ENCODE measurements at regions not wholly inside any gene's neighbourhood (a gene's known extent, or its start where the extent isn't known, plus 50 kb on each side); places are given as distances from the start of the nearest gene placed in this dataset.

DNA sequence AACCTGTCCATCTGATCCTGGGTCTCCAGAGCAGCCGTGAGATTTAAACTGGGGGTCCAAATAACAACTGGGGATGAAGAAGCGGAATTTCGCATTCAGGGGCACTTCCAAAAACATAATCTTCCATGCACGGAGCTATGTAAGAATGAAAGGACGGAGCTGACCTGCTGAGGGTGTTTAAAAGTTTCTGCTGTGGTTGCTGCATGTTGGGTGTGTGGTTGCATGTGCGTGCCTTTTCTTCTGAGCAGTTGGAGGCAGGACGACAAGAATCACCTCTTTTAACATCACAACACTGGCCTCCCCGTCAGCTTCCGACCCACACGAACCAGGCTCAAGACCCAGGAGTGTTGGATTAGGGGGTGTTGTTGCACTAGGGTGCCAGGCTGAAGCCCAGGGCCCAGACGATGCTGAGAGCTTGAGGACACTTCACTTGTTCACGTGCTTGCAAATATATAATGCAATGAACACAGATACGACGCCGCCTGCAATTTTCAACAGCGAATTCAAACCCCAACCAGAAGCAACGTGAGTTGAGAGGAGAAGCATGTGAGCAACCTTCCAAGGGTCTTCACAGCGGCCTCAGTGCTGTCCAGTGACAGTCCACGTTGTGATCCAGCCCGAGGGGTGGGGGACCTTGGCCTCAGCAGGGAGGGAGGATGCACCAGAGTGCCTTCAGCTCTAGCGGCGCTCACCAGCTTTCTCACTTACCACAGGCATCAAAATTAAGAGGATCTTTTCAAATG, 76.0 kb upstream of the SALL3 start:
- no peak for DNase-seq (ENCODE audit: low read depth)

DNA sequence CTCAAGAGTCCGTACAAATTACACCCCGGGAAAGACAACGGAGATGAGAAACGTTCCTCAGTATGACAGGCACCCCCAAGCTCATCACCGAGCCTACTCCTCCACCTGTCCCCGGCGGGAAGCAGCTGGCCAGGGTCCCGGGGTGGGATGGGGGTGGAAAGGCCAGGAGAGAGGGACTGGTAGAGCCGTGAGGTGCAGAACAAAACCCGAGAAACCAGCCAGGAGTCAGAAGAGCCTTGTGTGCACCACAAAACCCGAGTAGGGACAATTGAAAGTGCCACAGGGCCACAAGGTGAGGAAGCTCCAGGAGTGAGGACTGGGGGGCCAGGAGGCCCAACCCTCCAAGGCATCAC, 75.5 kb upstream of the SALL3 start:
- DNase-seq (ENCODE audit: low read depth) = no peak

DNA sequence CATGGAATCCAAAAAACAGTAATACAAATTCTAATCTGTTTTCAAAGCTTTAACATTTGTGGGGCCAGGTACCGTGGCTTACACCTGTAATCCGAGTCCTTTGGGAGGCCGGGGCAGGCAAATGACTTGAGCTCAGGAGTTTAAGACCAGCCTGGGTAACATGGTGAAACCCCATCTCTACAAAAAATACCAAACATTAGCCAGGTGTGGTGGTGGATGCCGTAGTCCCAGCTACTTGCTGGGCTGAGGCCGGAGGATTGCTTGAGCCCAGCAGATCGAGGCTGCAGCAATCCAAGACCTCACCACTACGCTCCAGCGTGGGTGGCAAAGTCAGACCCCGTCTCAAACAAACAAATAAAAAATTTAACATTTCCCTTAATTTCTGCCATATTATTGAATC, 74.3 kb upstream of the SALL3 start:
- DNase-seq (ENCODE audit: low read depth) = no peak

DNA sequence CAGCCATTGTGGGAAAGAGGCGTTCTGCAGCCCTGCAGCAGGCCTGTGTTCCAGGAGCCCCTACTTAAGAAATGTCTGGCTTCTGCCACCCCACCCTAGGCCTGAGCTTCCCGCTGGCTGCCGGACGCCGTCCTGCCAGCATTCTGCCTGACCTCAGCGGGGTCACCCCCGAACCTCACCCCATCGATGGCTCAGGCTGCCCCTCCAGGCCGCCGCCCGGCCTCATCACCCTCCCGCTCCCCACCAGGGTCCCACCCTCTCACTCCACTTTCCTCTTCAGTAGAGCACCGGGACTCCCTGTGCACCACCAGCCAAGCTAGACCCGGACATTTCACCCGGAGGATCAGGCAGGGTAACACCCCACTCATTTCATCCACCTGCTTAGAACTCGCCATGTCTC, 73.6 kb upstream of the SALL3 start:
- DNase-seq (ENCODE audit: low read depth) = no peak

DNA sequence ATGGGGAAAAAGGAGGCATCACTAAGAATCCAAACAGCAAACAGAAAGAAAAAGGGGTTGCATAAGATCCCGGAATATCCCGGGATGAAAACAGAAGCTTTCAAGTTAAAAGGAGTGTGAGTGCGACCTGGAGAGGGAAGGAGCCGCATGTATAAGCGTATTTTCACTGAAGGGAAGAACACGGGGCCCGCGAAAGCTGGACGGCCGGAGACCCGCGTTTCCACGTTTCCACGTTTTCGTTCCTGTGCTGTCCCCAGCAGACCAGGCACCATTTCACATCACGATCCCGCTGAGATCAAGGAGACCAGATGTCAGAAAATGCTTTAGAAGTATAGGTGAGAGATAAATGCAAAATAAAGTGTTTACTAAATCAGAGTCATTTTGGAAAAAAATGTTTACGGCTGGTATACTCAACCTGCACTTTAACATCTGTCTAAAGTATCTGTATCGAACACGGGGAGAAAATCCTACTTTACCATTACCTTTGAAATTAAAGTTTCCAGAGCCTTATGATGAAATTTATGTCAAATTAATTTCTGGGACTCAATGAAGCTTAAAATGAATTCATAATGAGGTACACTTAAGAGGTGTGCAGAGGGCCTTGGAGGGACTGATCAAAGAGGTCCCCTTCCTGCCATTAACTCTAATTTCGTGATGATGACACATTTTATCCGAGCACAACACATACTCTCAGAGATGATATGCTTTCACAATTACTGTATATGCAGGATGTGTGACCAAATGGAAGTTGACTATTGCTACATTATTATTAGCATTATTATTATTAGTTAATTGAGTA, 71.0 kb upstream of the SALL3 start:
- no peak for DNase-seq (ENCODE audit: low read depth)

DNA sequence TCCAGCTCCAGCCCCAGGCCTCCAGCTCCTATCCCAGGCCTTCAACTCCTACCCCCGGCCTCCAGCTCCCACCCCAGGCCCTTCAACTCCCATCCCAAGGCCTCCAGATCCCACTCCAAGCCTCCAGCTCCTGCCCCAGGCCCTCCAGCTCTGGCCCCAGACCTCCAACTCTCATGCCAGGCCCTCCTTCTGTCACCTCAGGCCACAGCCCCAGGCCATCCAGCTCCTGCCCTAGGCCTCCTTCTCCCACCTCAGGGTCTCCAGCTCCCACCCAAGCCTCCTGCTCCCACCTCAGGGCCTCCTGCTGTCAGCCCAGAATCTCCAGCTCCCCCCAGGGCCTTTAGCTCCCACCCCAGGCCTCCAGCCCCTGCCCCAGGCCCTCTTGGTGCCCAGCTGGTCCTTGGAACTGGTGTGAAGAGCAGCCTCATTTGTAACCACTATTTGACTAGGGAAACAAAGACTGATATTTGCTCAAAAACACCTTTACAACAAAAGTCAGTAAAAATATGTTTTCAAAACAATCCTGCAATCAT, 67.8 kb upstream of the SALL3 start:
- DNase-seq (ENCODE audit: low read depth) = no peak

DNA sequence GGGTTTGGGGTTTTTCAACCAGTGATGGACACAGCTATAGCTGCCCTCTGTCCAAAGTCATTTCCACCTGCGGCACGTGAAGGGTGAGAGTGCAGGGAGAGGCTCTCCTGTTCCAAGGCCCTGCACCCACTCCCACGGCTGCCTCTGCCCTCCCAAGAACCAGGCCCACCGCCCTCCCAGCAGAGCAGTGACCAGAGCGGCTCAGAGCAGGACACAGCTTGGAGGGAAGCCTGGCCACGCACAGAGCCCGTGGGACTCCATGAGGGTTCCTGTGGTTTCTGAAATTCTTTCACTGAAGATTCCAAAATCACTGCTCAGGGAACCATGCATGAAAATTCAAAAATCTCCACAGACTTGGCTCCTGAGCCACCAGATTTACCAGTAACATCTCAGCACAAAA, 67.3 kb upstream of the SALL3 start:
- no peak for DNase-seq (ENCODE audit: low read depth)

DNA sequence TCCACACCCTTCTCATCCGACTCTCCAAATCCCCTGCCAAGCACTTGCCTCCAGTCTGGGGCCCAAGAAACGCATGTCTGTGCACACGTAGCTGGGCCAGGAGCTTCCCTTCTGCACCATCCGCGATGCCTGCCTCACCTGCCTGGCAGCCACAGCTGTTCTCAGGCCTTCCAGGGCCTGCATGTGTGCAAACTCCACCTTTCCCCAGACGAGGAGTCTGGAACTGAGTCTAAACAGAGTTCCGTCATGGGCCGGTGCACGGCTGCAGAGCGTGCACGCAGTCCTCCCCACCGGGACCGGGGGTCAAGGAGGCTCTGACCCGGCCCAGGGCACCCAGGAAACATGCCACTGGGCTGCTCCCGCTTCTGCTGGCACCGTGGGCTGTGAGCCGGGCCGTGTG, 66.8 kb upstream of the SALL3 start:
- DNase-seq (ENCODE audit: low read depth) = no peak

DNA sequence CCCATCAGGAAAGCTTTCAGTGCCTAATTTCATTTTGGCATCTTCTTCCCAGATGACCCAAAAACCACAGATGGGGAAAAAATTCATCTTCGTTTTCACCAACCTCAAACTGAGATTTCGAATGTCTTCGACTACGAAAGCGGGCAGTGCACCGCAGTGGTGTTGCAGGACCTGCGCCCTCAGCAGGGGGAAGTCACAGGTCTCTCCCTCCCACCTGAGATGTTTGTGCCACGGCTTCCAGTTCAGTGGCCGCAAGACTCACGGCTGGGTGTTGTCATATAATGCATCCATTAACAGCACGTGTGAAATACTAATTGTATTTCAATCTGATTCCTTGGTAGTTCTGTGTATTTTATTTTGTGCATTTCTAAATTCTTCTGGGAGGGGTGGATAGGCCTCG, 66.2 kb upstream of the SALL3 start:
- DNase-seq (ENCODE audit: low read depth) = no peak

DNA sequence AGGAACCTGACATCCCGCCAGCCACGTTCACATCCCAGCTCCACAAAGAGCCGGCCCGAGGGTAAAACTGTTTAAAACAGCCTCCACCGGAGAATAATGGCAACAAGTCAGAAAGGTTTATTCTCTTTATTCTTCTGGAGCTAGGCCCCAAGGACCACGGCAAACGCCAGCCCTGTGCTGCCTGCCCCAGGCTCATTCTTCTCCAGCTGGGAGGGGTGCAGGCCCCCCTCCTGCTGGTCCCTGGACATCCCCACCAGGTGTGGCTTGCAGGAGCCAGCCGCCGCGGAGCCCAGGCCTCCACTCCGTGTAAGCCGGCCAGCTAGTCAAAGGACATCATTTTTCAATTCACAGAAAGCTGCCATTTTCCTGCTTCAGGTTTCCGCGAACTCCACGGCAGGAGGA, 65.8 kb upstream of the SALL3 start:
- no peak for DNase-seq (ENCODE audit: low read depth)

DNA sequence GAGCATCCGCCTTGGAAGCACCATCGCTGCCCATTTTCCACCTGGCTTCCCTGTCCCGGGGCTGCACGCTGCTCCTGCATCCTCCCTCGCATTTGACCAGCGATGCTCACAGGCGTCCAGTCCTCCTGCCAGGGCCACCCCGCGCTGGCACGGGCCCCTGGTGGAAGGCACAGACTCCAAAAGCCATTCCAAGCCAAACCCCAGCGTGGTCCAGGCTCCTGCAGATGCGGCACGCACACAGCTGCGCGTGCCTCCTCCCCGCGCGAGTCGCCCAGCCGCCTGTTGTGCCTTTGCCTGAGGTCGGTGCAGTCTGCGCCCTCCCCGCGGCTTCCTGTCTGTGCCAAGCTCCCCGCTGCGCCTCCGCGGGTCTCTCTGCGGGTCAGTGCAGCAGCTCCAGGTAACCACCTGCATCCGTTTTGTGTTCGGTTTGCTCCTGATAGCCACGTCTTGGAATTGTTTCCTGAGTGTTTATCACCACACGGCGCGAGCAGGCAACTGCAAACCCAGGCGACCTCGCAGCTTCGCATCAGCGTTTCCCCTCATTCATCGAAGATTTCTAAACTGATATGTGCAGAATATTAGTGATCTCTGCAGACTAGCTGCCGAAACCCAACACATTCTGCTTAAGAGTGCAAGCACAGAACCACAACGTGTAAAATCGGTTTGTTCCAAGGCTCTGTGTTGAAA, 65.2 kb upstream of the SALL3 start:
- no peak for DNase-seq (ENCODE audit: low read depth)

DNA sequence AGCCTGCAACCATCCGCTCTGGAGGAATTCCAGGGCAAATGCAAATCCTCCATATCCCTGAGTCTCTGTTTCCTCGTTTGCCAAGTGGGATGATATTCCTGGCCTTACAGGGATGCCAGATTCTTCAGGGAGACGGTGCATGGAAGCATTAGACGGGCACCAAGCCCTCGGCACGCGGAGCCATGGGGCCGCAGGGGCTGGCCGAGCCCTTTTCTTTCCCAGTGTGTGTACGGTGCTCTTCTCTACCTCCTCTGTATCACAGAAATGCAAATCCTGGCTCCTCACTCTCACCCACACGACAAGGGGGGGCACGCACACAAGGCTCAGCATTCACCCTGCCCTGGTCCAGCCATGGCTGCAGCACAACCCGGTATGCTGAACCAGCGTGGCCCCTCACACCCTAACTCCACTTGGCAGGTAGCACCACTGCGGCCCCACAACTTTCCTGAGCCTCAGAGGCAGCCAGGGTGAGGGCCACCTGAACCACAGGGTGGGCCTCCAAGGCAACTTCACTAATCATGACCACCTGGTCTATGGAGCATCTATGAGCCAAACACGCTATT, 64.1 kb upstream of the SALL3 start:
- DNase-seq (ENCODE audit: low read depth) = no peak

DNA sequence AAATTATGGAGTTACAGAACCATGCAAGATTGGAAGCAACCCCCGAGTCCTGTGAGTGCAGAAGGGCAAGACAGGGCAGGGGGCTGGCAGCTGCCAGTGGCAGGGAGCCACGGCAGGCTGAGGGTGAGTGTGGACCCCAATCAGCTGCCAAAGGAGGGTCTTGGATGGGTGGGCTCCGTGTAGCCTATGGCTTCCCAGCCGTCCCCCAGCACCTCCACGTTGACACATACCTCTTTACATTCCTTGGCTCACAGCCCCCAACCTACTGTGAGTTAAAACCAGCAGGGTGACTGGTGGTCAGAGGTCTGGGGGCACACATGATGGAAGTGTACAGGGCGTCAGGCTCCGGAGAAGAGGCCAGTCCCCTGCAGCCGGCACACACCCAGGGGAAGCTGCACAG, 60.9 kb upstream of the SALL3 start:
- no peak for DNase-seq (ENCODE audit: low read depth)

DNA sequence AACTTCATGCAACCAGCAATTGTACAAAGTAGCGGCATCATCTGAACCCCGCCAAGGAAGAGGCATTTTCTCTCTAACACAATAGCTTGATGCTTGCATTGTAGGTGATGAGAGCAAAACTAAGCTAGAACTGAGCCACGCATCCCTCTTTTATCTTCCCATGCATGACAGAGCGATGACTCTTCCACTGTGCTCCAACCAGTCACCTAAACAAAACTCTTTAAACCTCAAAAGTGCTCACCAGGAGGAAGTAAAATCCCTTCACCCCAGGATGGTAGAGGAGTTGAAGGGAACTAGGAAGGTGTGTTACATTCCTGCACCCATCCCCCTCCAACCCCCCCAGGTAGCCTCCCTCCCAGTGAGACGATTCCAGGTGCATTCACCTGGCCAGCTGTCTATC, 59.7 kb upstream of the SALL3 start:
- no peak for DNase-seq (ENCODE audit: low read depth)

DNA sequence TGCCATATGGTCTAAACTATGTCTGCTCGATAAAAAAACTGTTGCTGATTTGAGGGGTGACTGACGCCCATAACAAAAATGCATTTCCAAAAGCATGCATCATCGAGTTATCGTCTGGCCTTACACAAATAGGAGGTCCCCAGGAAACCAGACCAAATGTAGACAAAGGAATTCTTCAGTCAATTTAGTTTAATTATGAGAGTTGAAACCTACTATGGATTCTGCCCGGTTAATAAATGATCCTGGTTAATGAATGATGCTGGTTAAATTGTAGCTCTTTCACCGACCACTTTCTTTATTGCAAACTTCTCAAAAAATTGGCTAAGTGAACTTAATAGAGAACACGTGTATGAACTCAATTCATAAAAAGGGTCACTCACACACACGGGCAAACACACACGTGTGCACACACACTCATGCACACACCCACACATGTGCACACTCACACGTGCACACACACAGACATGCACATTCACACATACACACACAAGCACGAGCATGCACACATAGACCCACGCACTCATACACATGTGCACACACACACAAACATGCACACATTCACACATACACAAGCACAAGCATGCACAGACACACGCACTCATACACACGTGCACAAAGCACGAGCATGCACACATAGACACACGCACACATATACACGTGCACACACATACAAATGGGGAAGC, 59.0 kb upstream of the SALL3 start:
- no peak for DNase-seq (ENCODE audit: low read depth)

DNA sequence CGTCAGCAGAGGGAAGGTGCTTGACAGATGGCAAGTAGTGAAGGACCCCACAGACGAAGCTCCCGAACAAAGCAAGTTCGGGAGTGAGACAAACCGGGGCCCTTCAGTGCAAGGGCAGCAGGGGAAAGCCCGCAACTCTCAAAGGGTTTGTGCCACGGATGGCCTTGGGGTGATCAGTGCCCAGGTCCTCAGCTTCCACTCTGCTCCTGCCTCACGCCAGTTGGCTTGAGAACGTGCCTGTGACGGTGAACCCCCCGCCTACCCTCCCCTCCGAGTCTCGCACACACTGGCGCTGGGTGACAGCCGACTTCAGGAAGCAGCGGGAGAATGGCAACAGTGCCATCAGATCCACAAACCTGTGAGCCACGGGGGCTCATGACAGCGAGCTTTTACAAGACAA, 56.8 kb upstream of the SALL3 start:
- DNase-seq (ENCODE audit: low read depth) = no peak

DNA sequence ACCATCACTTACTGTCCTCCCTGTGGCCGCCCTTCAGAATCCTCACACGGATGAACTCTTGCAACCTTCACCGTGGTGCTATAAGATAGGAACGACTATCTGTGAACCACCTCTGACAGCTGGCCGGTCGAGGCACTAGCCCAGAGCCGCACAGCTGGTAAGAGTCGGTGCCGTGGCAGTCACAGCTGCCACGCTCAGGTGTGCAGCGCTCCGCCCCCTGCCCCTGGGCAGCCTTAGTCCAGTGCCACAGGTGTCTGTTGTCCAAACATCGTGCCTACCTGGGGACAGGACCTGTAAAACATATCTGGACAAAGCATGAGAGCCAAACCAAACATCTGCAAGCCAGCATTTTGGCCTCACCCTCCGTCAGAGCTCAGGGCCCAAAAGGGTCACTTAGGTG, 55.3 kb upstream of the SALL3 start:
- DNase-seq (ENCODE audit: low read depth) = no peak

DNA sequence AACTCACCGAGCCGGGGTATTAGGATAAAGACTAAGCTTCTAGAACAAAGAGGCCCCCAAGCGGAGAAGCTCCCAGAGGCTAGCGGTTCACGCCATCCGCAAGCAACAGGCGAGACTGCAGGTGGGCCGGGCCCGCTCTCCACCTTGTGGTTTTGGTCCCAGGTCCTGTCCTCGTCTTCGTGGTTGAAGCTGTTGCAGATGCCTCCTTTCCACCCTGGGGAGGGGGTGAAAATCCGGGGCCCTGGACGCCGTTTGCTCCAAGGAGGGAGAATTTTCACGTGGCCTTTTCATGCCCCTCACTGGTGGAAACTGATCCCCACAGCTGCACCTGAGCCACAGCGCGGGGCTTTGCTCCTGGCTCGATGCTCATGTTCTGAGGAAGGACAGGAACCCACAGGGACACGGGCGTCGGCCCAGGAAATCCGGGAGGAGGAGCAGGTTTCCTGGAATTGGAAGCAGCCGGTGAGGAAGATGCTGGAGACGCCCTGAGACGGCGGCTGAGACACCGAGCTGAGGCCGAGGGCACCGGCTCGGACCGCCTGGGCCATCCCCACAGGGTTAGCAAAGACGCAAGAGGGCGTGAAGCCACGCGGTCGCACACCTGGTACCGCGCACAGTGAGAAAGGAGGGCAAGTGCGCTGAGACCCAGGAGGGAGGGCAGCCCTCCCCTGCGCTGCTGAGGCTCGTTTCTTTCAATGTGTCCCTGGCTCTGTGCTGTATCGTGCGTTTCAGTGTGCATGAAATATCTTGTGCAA, 54.7 kb upstream of the SALL3 start:
- DNase-seq (ENCODE audit: low read depth) = no peak

DNA sequence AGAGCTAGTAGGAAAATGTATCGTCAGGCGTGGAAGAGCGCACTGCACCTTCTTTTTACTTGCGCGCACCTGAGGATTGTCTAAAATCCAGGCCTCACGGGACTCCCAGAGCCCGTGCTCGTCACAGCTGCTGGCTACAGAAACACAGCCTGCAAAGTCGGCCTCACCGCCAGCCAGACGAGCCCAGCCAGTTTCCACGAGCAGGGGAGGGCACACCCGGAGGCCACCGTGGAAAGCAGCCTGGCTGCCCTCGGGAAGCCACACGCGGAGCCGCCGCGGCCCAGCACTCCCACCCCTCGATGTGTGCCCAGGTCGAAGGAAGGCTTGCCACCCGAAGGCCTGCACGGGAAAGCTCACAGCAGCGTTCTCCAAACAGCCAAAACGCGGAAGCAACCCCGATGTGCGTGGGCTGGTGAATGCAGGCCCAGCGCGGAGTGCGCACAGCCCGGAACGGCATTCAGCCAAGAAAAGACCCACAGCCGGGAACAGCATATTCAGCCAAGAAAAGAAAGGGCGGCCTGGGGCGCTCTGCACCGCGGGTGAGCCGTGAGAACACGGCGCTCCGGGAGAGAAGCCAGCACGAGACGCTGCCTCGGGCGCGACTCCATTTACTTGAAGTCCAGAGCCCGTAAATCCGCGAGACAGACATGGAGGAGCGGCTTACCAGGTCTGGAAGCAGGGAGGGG, 53.9 kb upstream of the SALL3 start:
- DNase-seq (ENCODE audit: low read depth) = no peak

DNA sequence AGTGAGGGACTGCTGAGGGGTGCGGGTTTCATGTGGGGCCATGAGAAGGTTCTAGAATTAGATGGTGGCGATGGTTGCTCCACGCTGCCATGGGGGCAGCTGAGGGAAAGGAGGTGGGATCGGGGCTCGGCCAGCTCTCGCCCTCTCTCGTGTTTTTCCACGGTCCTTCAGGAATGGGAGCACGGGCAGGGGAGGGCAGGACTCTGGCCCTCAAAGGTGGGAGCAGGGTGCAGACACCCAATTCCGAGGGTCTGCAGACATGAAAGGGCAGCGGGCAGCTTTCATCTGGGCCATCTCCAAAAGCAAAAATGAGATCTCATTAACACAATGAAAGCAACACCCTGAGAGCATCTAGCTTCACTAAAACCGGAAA, 53.4 kb upstream of the SALL3 start:
- DNase-seq (ENCODE audit: low read depth) = no peak

DNA sequence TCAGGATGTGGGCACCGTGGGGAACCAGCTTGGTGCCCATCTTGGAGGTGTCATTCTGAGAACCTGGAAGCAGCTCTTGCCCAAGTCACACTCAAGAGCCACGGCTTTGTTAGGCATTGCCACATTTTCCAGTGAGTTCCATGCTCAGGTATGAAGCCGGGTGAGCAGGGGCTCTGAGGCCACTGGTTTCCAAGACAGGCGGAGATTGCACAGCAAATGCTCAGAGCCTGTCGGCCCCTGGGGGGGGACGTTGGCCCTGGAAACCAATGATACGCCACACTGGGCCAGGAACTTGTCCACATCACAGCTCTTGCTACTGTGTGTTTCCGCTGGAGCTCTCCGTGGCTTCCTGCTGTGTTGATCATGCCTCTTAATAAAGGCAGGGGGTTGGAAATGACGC, 52.5 kb upstream of the SALL3 start:
- no peak for DNase-seq (ENCODE audit: low read depth)

Measured in CMK (cell line).